Loucy (cell line): ENCODE measurements at regions not wholly inside any gene's neighbourhood (a gene's known extent, or its start where the extent isn't known, plus 50 kb on each side); places are given as distances from the start of the nearest gene placed in this dataset.

Source experiments
- H2AFZ ChIP-seq: fragments of 200-600 bp; sonication (generic); 2 replicates; pipeline ENCODE4 v1.6.0; 2016; ENCODE audit warnings: antibody characterized with exemption, mild to moderate bottlenecking, low read length, moderate library complexity
- H3F3A ChIP-seq: fragments of 200-600 bp; 2 replicates; pipeline ENCODE4 v1.6.0; 2016; ENCODE audit warnings: antibody characterized with exemption, low read depth, mild to moderate bottlenecking
- H3K27me3 ChIP-seq: fragments of 200-600 bp; sonication (generic); 2 replicates; pipeline ENCODE4 v1.6.1; 2014; ENCODE audit warnings: low read length, mild to moderate bottlenecking; ENCODE audit not compliant: insufficient read depth, poor library complexity, severe bottlenecking
- H3K36me3 ChIP-seq: fragments of 200-600 bp; sonication (generic); 2 replicates; pipeline ENCODE4 v1.6.1; 2016; ENCODE audit warnings: low read length; ENCODE audit not compliant: insufficient read depth
- H3K4me1 ChIP-seq: fragments of 200-600 bp; sonication (generic); 2 replicates; pipeline ENCODE4 v1.5.1; 2014; ENCODE audit warnings: low read length, mild to moderate bottlenecking; ENCODE audit not compliant: insufficient read depth, poor library complexity, severe bottlenecking
- H3K4me2 ChIP-seq: fragments of 200-600 bp; sonication (generic); 2 replicates; pipeline ENCODE4 v1.6.0; 2014; ENCODE audit warnings: antibody characterized with exemption, low read length, low read depth, mild to moderate bottlenecking; ENCODE audit not compliant: poor library complexity, severe bottlenecking
- H3K4me3 ChIP-seq: fragments of 200-600 bp; sonication (generic); 2 replicates; pipeline ENCODE4 v1.5.1; 2014; ENCODE audit warnings: low read length, mild to moderate bottlenecking, mixed read lengths; ENCODE audit not compliant: poor library complexity, severe bottlenecking
- H3K79me2 ChIP-seq: fragments of 200-600 bp; sonication (generic); 2 replicates; pipeline ENCODE4 v1.6.1; 2014; ENCODE audit warnings: low read length; ENCODE audit not compliant: insufficient read depth
- H3K9ac ChIP-seq: fragments of 200-600 bp; sonication (generic); 2 replicates; pipeline ENCODE4 v1.6.0; 2014; ENCODE audit warnings: mild to moderate bottlenecking, low read depth, low read length, moderate library complexity; ENCODE audit not compliant: poor library complexity, severe bottlenecking
- H3K9me2 ChIP-seq: fragments of 200-600 bp; sonication (generic); replicated peaks from 2 replicates; pipeline ENCODE4 v1.6.1; 2016; ENCODE audit warnings: low read depth, low read length, mixed read lengths
- H3K9me3 ChIP-seq: fragments of 200-600 bp; sonication (generic); 2 replicates; pipeline ENCODE4 v1.6.1; 2014; ENCODE audit warnings: mild to moderate bottlenecking, antibody characterized with exemption, low read length, low read depth; ENCODE audit not compliant: insufficient read depth
- H4K20me1 ChIP-seq: fragments of 200-600 bp; sonication (generic); 2 replicates; pipeline ENCODE4 v1.6.0; 2014; ENCODE audit warnings: antibody characterized with exemption, low read length, mild to moderate bottlenecking; ENCODE audit not compliant: insufficient read depth, poor library complexity, severe bottlenecking
- CTCF ChIP-seq: fragments of 200-600 bp; sonication (generic); conservative IDR thresholded peaks from 2 replicates; pipeline ENCODE4 v1.5.1; 2014; ENCODE audit warnings: mild to moderate bottlenecking, antibody characterized with exemption, low read length
- EZH2phosphoT487 ChIP-seq: fragments of 200-600 bp; IDR thresholded peaks from 2 replicates; pipeline ENCODE4 v1.6.1; 2018; ENCODE audit warnings: antibody characterized with exemption, mild to moderate bottlenecking, moderate library complexity, borderline replicate concordance

GRCh38 chr6:113584767-113585166 is 272.4 kb upstream of the MARCKS start:
- H3K4me3 ChIP-seq, result no peak overlapping the region
- H4K20me1 ChIP-seq, result no peaks in the 10 kb centered on the region
- TF ChIP-seq EZH2phosphoT487 (no peak), CTCF (no peak)
- H3K79me2 ChIP-seq, result no peaks in the 10 kb centered on the region
- no peak overlapping the region for H2AFZ ChIP-seq
- H3K9me3 ChIP-seq, result no peaks in the 10 kb centered on the region
- H3K9me2 ChIP-seq, result no peaks in the 10 kb centered on the region
- H3K4me1 ChIP-seq, result no peaks in the 10 kb centered on the region
- no peak overlapping the region for H3K9ac ChIP-seq
- no peaks in the 10 kb centered on the region for H3K36me3 ChIP-seq
- no peaks in the 10 kb centered on the region for H3K27me3 ChIP-seq
- H3F3A ChIP-seq, result no peaks in the 10 kb centered on the region
- H3K4me2 ChIP-seq, result no peak overlapping the region

GRCh38 chr6:113585246-113585645 is 271.9 kb upstream of the MARCKS start:
- Histone ChIP-seq H3K4me2 (no peak overlapping the region), H3K27me3 (no peaks in the 10 kb centered on the region), H3K4me1 (no peaks in the 10 kb centered on the region), H3K9me3 (no peaks in the 10 kb centered on the region), H4K20me1 (no peaks in the 10 kb centered on the region), H3K79me2 (no peaks in the 10 kb centered on the region), H3K36me3 (no peaks in the 10 kb centered on the region), H2AFZ (no peak overlapping the region), H3K4me3 (no peak overlapping the region), H3K9me2 (no peaks in the 10 kb centered on the region), H3F3A (no peaks in the 10 kb centered on the region), H3K9ac (no peak overlapping the region)
- TF ChIP-seq EZH2phosphoT487 (no peak), CTCF (no peak)

GRCh38 chr6:113586413-113587077 is 270.6 kb upstream of the MARCKS start:
- Histone ChIP-seq H4K20me1 (no peaks in the 10 kb centered on the region), H3K4me1 (no peaks in the 10 kb centered on the region), H3K9me2 (no peaks in the 10 kb centered on the region), H3K9me3 (no peaks in the 10 kb centered on the region), H3K27me3 (no peaks in the 10 kb centered on the region), H2AFZ (no peak overlapping the region), H3K79me2 (no peaks in the 10 kb centered on the region), H3F3A (no peaks in the 10 kb centered on the region), H3K4me2 (no peak overlapping the region), H3K36me3 (no peaks in the 10 kb centered on the region), H3K9ac (no peak overlapping the region), H3K4me3 (no peak overlapping the region)
- TF ChIP-seq CTCF, result no peak
- no peak for TF ChIP-seq EZH2phosphoT487
